ENCODE measurements at regions not wholly inside any gene's neighbourhood (a gene's known extent, or its start where the extent isn't known, plus 50 kb on each side); places are given as distances from the start of the nearest gene placed in this dataset.
"Not testable (repeated sequence)": the region's sequence is repeated elsewhere in the genome, so short reads cannot be mapped to it uniquely, and the experiment has no call there.

- DNase-seq: peak; percentile 50
Observed at GRCh38 chr2:44087036-44087713, 81.5 kb upstream of the PPM1B start.

- DNase-seq: no peak
Observed at GRCh38 chr2:44087714-44088092, 81.0 kb upstream of the PPM1B start.

GRCh38 chr2:44092519-44092918 lies 76.2 kb upstream of the PPM1B start:
- DNase-seq: not testable (repeated sequence)

GRCh38 chr2:44093970-44094369 lies 74.7 kb upstream of the PPM1B start:
- no peak for DNase-seq

- DNase-seq: no peak
Observed at GRCh38 chr2:44097322-44097907, 71.3 kb upstream of the PPM1B start.

GRCh38 chr2:44098050-44098449 lies 70.6 kb upstream of the PPM1B start:
- no peak for DNase-seq

- DNase-seq: no peak
Observed at GRCh38 chr2:44098891-44099290, 69.8 kb upstream of the PPM1B start.

GRCh38 chr2:44100351-44100750 lies 68.3 kb upstream of the PPM1B start:
- peak; percentile 21 for DNase-seq

GRCh38 chr2:44101246-44101645 lies 67.4 kb upstream of the PPM1B start:
- no peak for DNase-seq

GRCh38 chr2:44102790-44103562 lies 65.7 kb upstream of the PPM1B start:
- DNase-seq: no peak

GRCh38 chr2:44103639-44104038 lies 65.0 kb upstream of the PPM1B start:
- no peak for DNase-seq

- no peak for DNase-seq
Observed at GRCh38 chr2:44104855-44105271, 63.8 kb upstream of the PPM1B start.

GRCh38 chr2:44106509-44106908 lies 62.2 kb upstream of the PPM1B start:
- DNase-seq: not testable (repeated sequence)

GRCh38 chr2:44107086-44107740 lies 61.5 kb upstream of the PPM1B start:
- DNase-seq: no peak

- DNase-seq: no peak
Observed at GRCh38 chr2:44107974-44108373, 60.7 kb upstream of the PPM1B start.

GRCh38 chr2:44109166-44109565 lies 59.5 kb upstream of the PPM1B start:
- no peak for DNase-seq

GRCh38 chr2:44110444-44110843 lies 58.2 kb upstream of the PPM1B start:
- DNase-seq: no peak

- DNase-seq: no peak
Observed at GRCh38 chr2:44112096-44112495, 56.6 kb upstream of the PPM1B start.

- DNase-seq: no peak
Observed at GRCh38 chr2:44116319-44116718, 52.4 kb upstream of the PPM1B start.

GRCh38 chr2:44118257-44118656 lies 50.4 kb upstream of the PPM1B start:
- DNase-seq: no peak
